HCT116 (cell line): ENCODE measurements at regions not wholly inside any gene's neighbourhood (a gene's known extent, or its start where the extent isn't known, plus 50 kb on each side); places are given as distances from the start of the nearest gene placed in this dataset.

Experiments used
- CEBPB ChIP-seq: IDR thresholded peaks from 2 replicates; pipeline ENCODE4 v1.6.1; 2012; ENCODE audit warnings: low read depth
- CTCF ChIP-seq, 3 experiments: fragments of 200-600 bp in 1 of 3; sonication (generic) in 1 of 3; IDR thresholded peaks in 2 of 3; conservative IDR thresholded peaks in 1 of 3; 2 replicates each; pipeline ENCODE4 v1.5.1; 2012 to 2017; ENCODE audit warnings: low read depth in 2 of 3, low read length in 2 of 3, antibody characterized with exemption in 1 of 3, borderline replicate concordance in 1 of 3, control low read depth in 1 of 3, mild to moderate bottlenecking in 1 of 3, mixed read lengths in 1 of 3, mixed run types in 1 of 3, moderate library complexity in 1 of 3; ENCODE audit not compliant: insufficient read depth in 1 of 3
- EZH2 ChIP-seq: fragments of 200-600 bp; sonication (generic); IDR thresholded peaks from 2 replicates; pipeline ENCODE4 v1.6.1; 2017; ENCODE audit warnings: antibody characterized with exemption, mixed run types
- JUND ChIP-seq: IDR thresholded peaks from 2 replicates; pipeline ENCODE4 v1.6.1; 2012
- MAX ChIP-seq: IDR thresholded peaks from 2 replicates; pipeline ENCODE4 v1.6.1; 2012
- POLR2A ChIP-seq: IDR thresholded peaks from 2 replicates; pipeline ENCODE4 v1.7.0; 2011; ENCODE audit warnings: borderline replicate concordance; ENCODE audit not compliant: insufficient read depth, insufficient read length; ENCODE audit errors: extremely low read depth
- REST ChIP-seq: IDR thresholded peaks from 2 replicates; pipeline ENCODE4 v1.6.1; 2012; ENCODE audit warnings: low read depth
- SP1 ChIP-seq: IDR thresholded peaks from 2 replicates; pipeline ENCODE4 v1.6.1; 2012; ENCODE audit warnings: low read depth

- no peak for TF ChIP-seq CTCF (IDR thresholded peaks at IDR 0.05 in 2 of 3, conservative IDR thresholded peaks at IDR 0.05 in 1 of 3; ENCODE audit: borderline replicate concordance in 1 of 3, insufficient read depth in 1 of 3, low read depth in 2 of 3, low read length in 2 of 3)
- TF ChIP-seq CEBPB = no peak
- no peak for TF ChIP-seq POLR2A
- no peak for TF ChIP-seq MAX
- no peak for TF ChIP-seq JUND
- no peak for TF ChIP-seq REST
- no peak for TF ChIP-seq SP1
- no peak for TF ChIP-seq EZH2
Observed at GRCh38 chr13:53631511-53631910, 602.9 kb downstream of the OLFM4 start.
